Activated T-cell treated with anti-CD3 and anti-CD28 coated beads, Interleukin-2, amount 50 U/mL, for 4 hours (primary cell): ENCODE measurements at regions not wholly inside any gene's neighbourhood (a gene's known extent, or its start where the extent isn't known, plus 50 kb on each side); places are given as distances from the start of the nearest gene placed in this dataset.

Source experiments
- ATAC-seq, 2 donors: fragments of 200-7000 bp; cut with Tn5 transposase; one replicate each; pipeline ENCODE4 v1.10.0; 2021
- DNase-seq: peaks from one replicate; pipeline ENCODE4 v3.0.0-alpha.2; 2020
- H3K27me3 Mint-ChIP-seq: one replicate; pipeline ENCODE4 v1.8.0; 2021; ENCODE audit warnings: low read depth, mixed read lengths
- H3K36me3 Mint-ChIP-seq: one replicate; pipeline ENCODE4 v1.8.0; 2022; ENCODE audit warnings: mixed read lengths; ENCODE audit not compliant: insufficient read depth
- H3K4me1 Mint-ChIP-seq: one replicate; pipeline ENCODE4 v1.8.0; 2021; ENCODE audit warnings: low read depth, mixed read lengths
- H3K4me3 Mint-ChIP-seq: one replicate; pipeline ENCODE4 v1.8.0; 2021; ENCODE audit warnings: mild to moderate bottlenecking, moderate library complexity, mixed read lengths
- H3K9me3 Mint-ChIP-seq: one replicate; pipeline ENCODE4 v1.8.0; 2021; ENCODE audit warnings: mixed read lengths

DNA sequence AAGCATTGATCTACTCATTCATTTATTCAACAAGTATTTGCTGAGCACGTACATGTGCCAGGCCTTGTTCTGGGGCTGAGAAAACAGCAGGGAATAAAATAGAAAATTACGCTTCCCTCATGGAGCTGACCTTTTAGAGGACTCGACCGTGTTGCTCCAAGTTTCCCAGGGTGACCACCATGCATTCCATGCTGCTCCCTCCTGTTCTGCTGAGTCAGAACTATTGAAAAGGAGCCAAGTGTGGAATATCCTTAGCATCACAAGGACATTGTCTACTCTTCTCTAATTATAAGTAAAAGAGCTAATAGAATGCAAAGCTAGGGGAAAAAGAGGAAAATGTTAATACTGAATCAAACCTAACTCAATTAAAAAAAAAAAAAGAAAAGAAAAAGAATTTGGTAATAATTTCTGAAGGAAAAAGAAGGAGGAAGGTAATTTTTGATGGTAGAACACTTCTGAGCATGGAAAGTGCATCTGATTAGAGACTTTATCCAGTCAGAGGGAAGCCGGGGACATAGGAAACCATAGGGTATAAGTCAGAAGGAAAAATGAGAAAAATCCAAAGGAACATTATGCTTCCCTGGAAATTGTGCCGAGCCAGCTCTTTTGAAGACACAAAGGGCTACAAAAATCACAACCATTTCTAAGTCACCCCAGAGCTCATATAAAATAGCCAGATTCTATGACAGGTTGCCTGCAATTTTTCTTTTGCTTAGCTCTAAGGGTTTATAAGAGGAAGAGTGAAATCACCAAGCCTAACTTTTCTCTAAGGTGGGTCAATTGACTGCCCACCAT is 339.4 kb downstream of the RND3 start:
- DNase-seq (no peak), ATAC-seq (no peak)
- H3K9me3 Mint-ChIP-seq, result peaks cover 19% of the 10 kb centered on the region
- H3K27me3 Mint-ChIP-seq, result no peaks in the 10 kb centered on the region
- H3K4me1 Mint-ChIP-seq, result no peaks in the 10 kb centered on the region
- no peak overlapping the region for H3K4me3 Mint-ChIP-seq
- no peaks in the 10 kb centered on the region for H3K36me3 Mint-ChIP-seq

DNA sequence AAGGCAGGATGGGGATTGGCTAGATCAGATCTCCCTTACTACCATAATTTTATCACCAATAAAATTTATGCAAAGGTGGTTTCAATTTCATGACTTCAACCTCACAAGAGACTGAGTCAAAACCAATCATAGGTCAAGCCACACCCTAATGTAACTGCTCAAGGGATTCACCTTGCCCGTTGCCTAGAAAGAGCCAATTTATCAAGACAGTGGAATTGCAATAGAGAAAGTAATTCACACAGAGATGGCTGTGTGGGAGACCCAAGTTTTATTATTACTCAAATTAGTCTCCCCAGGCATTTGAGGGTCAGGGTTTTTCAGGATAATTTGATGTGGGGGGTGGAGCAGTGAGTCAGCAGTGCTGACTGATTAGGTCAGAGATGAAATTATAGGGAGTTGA is 340.6 kb downstream of the RND3 start:
- H3K4me3 Mint-ChIP-seq, result no peak overlapping the region
- peaks cover 19% of the 10 kb centered on the region for H3K9me3 Mint-ChIP-seq
- ATAC-seq, result no peak
- no peaks in the 10 kb centered on the region for H3K36me3 Mint-ChIP-seq
- H3K27me3 Mint-ChIP-seq, result no peaks in the 10 kb centered on the region
- DNase-seq, result no peak
- H3K4me1 Mint-ChIP-seq, result no peaks in the 10 kb centered on the region

GRCh38 chr2:150145299-150145692 is 342.2 kb downstream of the RND3 start:
- H3K27me3 Mint-ChIP-seq, result no peaks in the 10 kb centered on the region
- no peaks in the 10 kb centered on the region for H3K4me1 Mint-ChIP-seq

GRCh38 chr2:150144546-150145298 is 342.7 kb downstream of the RND3 start:
- H3K27me3 Mint-ChIP-seq, result no peaks in the 10 kb centered on the region
- H3K36me3 Mint-ChIP-seq, result no peaks in the 10 kb centered on the region
- no peak for ATAC-seq
- H3K9me3 Mint-ChIP-seq, result peaks cover 21% of the 10 kb centered on the region
- H3K4me1 Mint-ChIP-seq, result no peaks in the 10 kb centered on the region
- no peak overlapping the region for H3K4me3 Mint-ChIP-seq
- DNase-seq, result no peak

More at GRCh38 chr2:150145299-150145692, 342.2 kb downstream of the RND3 start:
- no peaks in the 10 kb centered on the region for H3K36me3 Mint-ChIP-seq
- H3K9me3 Mint-ChIP-seq, result peaks cover 19% of the 10 kb centered on the region
- DNase-seq, result no peak
- no peak overlapping the region for H3K4me3 Mint-ChIP-seq
- no peak for ATAC-seq

DNA sequence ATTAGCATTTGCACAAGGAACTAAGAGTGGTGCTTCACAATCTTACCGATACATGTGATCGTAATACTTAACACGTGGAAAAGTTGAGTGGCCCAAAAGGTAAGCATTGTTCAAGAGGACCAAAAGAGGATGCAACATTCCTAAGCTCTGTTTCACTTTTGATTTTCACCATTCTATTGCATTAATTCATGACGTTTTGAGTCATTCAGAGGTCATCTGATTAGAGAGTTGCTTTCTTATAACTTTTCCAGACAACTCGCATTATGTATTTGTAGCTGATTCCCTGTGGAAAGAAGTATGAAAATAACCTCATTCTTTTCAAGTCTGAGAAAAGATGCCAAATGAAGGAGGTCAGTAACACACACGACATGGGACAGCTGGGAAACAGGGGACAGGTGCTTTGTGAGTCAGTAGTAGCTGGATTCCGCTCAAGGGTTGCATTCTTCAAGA is 344.4 kb downstream of the RND3 start:
- Mint-ChIP-seq H3K9me3 (peaks cover 22% of the 10 kb centered on the region), H3K4me3 (no peak overlapping the region), H3K27me3 (no peaks in the 10 kb centered on the region), H3K36me3 (no peaks in the 10 kb centered on the region), H3K4me1 (no peaks in the 10 kb centered on the region)
- no peak for ATAC-seq
- no peak for DNase-seq

GRCh38 chr2:150142561-150142960 is 344.9 kb downstream of the RND3 start:
- Mint-ChIP-seq H3K36me3 (no peaks in the 10 kb centered on the region), H3K27me3 (no peaks in the 10 kb centered on the region), H3K9me3 (peaks cover 22% of the 10 kb centered on the region), H3K4me1 (no peaks in the 10 kb centered on the region), H3K4me3 (no peak overlapping the region)
- ATAC-seq, result no peak
- no peak for DNase-seq

- Mint-ChIP-seq H3K36me3 (no peaks in the 10 kb centered on the region), H3K9me3 (peaks cover 15% of the 10 kb centered on the region), H3K4me1 (no peaks in the 10 kb centered on the region), H3K4me3 (no peak overlapping the region), H3K27me3 (no peaks in the 10 kb centered on the region)
- ATAC-seq (no peak), DNase-seq (no peak)
These were observed 346.1 kb downstream of the RND3 start for GRCh38 chr2:150141226-150142001.

DNA sequence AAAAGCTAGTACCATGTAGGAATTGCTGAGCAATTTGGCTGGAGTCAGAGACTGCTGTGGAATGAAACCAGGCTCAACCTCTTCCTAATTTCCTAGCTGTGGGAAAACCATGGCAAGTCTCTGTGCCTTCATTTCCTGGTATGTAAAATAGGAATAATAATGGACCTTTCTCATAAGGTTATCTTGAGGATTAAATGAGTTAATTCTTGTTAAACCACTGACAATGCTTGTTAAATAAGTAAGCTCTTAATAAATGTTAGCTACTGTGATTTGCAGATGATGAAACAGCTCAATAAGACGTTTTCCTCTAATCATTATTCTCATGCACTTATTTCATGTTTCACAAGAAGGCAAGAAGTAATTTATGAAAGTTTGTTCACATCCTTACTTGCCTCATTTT is 346.7 kb downstream of the RND3 start:
- Mint-ChIP-seq H3K4me1 (no peaks in the 10 kb centered on the region), H3K4me3 (no peak overlapping the region), H3K9me3 (peaks cover 9% of the 10 kb centered on the region), H3K36me3 (no peaks in the 10 kb centered on the region), H3K27me3 (no peaks in the 10 kb centered on the region)
- DNase-seq, result no peak
- no peak for ATAC-seq

GRCh38 chr2:150138587-150138986 is 348.9 kb downstream of the RND3 start:
- DNase-seq (no peak), ATAC-seq (no peak)
- Mint-ChIP-seq H3K4me3 (no peak overlapping the region), H3K27me3 (no peaks in the 10 kb centered on the region), H3K9me3 (peaks cover 7% of the 10 kb centered on the region), H3K4me1 (no peaks in the 10 kb centered on the region), H3K36me3 (no peaks in the 10 kb centered on the region)

DNA sequence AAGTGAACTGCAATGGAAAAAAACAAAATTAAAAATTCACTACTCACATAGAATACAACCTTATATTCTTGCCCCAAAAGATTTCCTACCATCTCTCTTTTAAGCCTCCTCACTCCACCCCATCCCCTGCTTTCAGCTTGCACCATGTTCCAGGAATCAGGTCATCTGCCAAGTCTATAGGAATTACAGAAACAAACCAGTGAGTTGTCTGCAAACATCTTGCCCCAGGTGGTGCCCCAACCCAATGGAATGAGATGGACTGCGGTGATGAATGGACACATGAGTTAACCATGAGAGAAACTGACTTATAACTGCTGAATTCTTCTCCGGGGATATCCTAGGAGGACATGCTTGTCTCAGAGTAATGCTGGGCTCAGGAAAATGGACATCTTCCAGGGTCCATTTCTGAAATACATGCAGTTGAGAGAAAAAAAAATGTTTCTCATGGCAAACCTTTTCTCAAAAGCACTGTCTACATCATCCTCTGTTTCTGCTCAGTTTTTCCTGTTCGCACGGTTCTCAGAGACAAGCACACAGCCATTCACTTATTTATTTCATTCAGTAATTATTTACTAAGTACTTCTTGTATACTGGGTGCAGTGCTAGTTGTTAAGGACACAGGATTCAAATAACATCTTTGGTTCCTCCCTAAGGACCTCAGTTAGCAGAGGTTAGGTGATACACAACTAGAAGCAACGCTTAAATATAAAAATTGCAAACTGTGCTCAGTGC is 350.0 kb downstream of the RND3 start:
- Mint-ChIP-seq H3K27me3 (no peaks in the 10 kb centered on the region), H3K36me3 (no peaks in the 10 kb centered on the region), H3K4me3 (no peak overlapping the region), H3K4me1 (no peaks in the 10 kb centered on the region), H3K9me3 (peaks cover 3% of the 10 kb centered on the region)
- no peak for DNase-seq
- no peak for ATAC-seq

DNA sequence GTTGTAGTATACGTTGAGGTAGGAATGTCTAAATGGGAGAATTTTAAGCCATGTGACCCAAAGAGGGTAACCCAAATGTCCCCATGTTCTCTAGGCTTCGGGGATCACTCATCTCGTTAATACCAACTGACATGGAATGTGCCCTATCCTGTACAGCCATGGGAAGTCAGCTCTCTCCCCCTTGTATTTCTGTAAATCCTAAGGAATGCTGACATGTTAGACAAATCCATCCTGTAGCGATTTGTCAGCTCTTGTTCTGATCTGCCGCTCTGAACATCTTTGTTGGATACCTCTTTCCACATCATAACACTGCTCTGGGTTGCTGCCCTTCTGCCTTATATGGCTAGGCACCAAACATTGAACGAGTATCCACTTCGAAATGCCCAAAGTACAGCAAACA is 350.6 kb downstream of the RND3 start:
- H3K9me3 Mint-ChIP-seq, result peaks cover 3% of the 10 kb centered on the region
- DNase-seq, result no peak
- ATAC-seq, result no peak
- H3K36me3 Mint-ChIP-seq, result no peaks in the 10 kb centered on the region
- H3K4me3 Mint-ChIP-seq, result no peak overlapping the region
- H3K4me1 Mint-ChIP-seq, result no peaks in the 10 kb centered on the region
- no peaks in the 10 kb centered on the region for H3K27me3 Mint-ChIP-seq

DNA sequence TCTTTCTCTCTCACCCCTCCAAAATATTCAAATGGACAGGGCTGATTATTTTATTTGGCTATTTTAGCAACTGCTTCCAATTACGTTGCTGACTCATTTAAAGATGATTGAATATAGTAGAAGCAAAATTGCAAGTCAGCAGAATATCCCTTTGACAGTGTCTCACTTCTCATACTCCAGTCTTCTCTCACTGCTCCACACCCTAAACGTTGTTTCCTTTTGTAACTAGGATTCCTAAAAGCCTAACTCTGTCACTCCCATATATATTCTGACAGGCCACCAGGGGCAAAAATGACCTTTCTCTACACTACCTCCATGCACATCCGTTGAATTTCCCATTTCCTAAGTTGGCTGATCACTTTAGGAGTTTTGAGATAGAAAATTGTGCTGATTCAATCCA is 351.1 kb downstream of the RND3 start:
- Mint-ChIP-seq H3K27me3 (no peaks in the 10 kb centered on the region), H3K4me1 (no peaks in the 10 kb centered on the region), H3K36me3 (no peaks in the 10 kb centered on the region), H3K9me3 (peaks cover 3% of the 10 kb centered on the region), H3K4me3 (no peak overlapping the region)
- DNase-seq (no peak), ATAC-seq (no peak)

GRCh38 chr2:150135223-150135883 is 352.1 kb downstream of the RND3 start:
- ATAC-seq (no peak), DNase-seq (no peak)
- no peaks in the 10 kb centered on the region for H3K27me3 Mint-ChIP-seq
- H3K4me1 Mint-ChIP-seq, result no peaks in the 10 kb centered on the region
- H3K9me3 Mint-ChIP-seq, result peaks cover 3% of the 10 kb centered on the region
- H3K36me3 Mint-ChIP-seq, result no peaks in the 10 kb centered on the region
- H3K4me3 Mint-ChIP-seq, result no peak overlapping the region
